ENCODE measurements at regions not wholly inside any gene's neighbourhood (a gene's known extent, or its start where the extent isn't known, plus 50 kb on each side); places are given as distances from the start of the nearest gene placed in this dataset.

DNA sequence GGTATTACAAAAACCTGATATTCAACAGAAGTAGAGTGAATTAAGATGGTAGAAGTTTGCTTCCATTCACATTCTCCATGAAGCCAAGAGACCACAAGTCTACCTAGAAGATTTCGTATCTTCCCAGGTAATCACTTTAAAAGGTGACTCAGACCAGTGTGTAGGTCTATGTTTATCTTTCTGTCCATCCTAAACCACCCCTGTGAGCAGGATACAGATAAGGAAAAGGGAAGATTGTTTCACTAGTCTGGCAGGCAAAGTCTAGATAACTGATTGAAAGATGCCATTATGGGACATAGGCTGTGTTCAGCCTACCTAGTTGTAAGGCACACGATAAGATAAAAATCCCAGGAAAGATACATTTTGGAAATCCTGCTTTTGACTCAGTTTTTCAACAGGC, 244.3 kb upstream of the NWD2 start:
- no peaks in the 10 kb centered on the region for H3K4me1 Mint-ChIP-seq
- no peak overlapping the region for H3K4me3 ChIP-seq (ENCODE audit: control extremely low read depth in 1 of 5, extremely low read depth in 1 of 5, insufficient read depth in 1 of 5, low read depth in 2 of 5, low read length in 4 of 5)
- TF ChIP-seq EZH2 (IDR thresholded peaks at IDR 0.05; ENCODE audit: borderline replicate concordance, insufficient read depth, low read depth, low read length, poor library complexity, severe bottlenecking) = no peak
- TF ChIP-seq CTCF (IDR thresholded peaks at IDR 0.05) = no peak
- no peak overlapping the region for H3K4me3 Mint-ChIP-seq
- H2AFZ ChIP-seq (ENCODE audit: insufficient read depth, low read depth, low read length, poor library complexity, severe bottlenecking) = no peak overlapping the region
- H4K20me1 ChIP-seq (ENCODE audit: control insufficient read depth, insufficient read depth, low read length, poor library complexity, severe bottlenecking) = no peaks in the 10 kb centered on the region
- CTCF ChIA-PET = no interaction called here
- no peaks in the 10 kb centered on the region for H3K4me1 ChIP-seq (ENCODE audit: control insufficient read depth in 2 of 2, insufficient read depth in 2 of 2, low read length in 2 of 2)
- no peaks in the 10 kb centered on the region for H3K9me3 Mint-ChIP-seq (ENCODE audit: insufficient read depth)
- DNase-seq (no peak), ATAC-seq (ENCODE audit: low read depth) (no peak)
- no peak overlapping the region for H3K9ac ChIP-seq (ENCODE audit: low read length)
- H3K4me2 ChIP-seq (replicated peaks; ENCODE audit: low read depth, low read length, poor library complexity, severe bottlenecking) = no peak overlapping the region
- no peaks in the 10 kb centered on the region for H3K27me3 Mint-ChIP-seq
- H3K27me3 ChIP-seq (replicated peaks in 1 of 4; ENCODE audit: control extremely low read depth in 1 of 4, control insufficient read depth in 3 of 4, insufficient read depth in 4 of 4, low read length in 3 of 4) = no peaks in the 10 kb centered on the region
- WGBS (ENCODE audit: insufficient coverage) = 100% methylated on average over 1 of the region's 2 CpGs
- POLR2A ChIA-PET = no interaction called here
- H3K9me3 ChIP-seq (ENCODE audit: control extremely low read depth in 1 of 3, control insufficient read depth in 2 of 3, insufficient read depth in 1 of 3, low read length in 2 of 3) = peaks cover 0 to under 1% (median 0%) of the 10 kb centered on the region in 3 donors
- no peak overlapping the region for H3K27ac Mint-ChIP-seq
- no peak overlapping the region for H3K27ac ChIP-seq (ENCODE audit: low read length in 2 of 2)
- no peaks in the 10 kb centered on the region for H3K36me3 ChIP-seq (replicated peaks in 1 of 2; ENCODE audit: control extremely low read depth in 1 of 2, control insufficient read depth in 1 of 2, extremely low read depth in 1 of 2, insufficient read depth in 2 of 2, low read length in 1 of 2)
- intact Hi-C loops (cut with micrococcal nuclease) = no loop called here
- no peaks in the 10 kb centered on the region for H3K79me2 ChIP-seq (ENCODE audit: control insufficient read depth, insufficient read depth, low read length)

GRCh38 chr4:37001688-37002436, 242.7 kb upstream of the NWD2 start:
- TF ChIP-seq EZH2 (IDR thresholded peaks at IDR 0.05; ENCODE audit: borderline replicate concordance, insufficient read depth, low read depth, low read length, poor library complexity, severe bottlenecking) (no peak), CTCF (IDR thresholded peaks at IDR 0.05) (no peak)
- Histone ChIP-seq H3K4me3 (ENCODE audit: control extremely low read depth in 1 of 5, extremely low read depth in 1 of 5, insufficient read depth in 1 of 5, low read depth in 2 of 5, low read length in 4 of 5) (no peak overlapping the region), H3K4me1 (ENCODE audit: control insufficient read depth in 2 of 2, insufficient read depth in 2 of 2, low read length in 2 of 2) (no peaks in the 10 kb centered on the region), H3K27ac (ENCODE audit: low read length in 2 of 2) (no peak overlapping the region), H3K36me3 (replicated peaks in 1 of 2; ENCODE audit: control extremely low read depth in 1 of 2, control insufficient read depth in 1 of 2, extremely low read depth in 1 of 2, insufficient read depth in 2 of 2, low read length in 1 of 2) (no peaks in the 10 kb centered on the region), H2AFZ (ENCODE audit: insufficient read depth, low read depth, low read length, poor library complexity, severe bottlenecking) (no peak overlapping the region), H3K4me2 (replicated peaks; ENCODE audit: low read depth, low read length, poor library complexity, severe bottlenecking) (no peak overlapping the region), H3K9me3 (ENCODE audit: control extremely low read depth in 1 of 3, control insufficient read depth in 2 of 3, insufficient read depth in 1 of 3, low read length in 2 of 3) (peaks cover 0 to 5% (median 0%) of the 10 kb centered on the region in 3 donors), H3K79me2 (ENCODE audit: control insufficient read depth, insufficient read depth, low read length) (no peaks in the 10 kb centered on the region), H4K20me1 (ENCODE audit: control insufficient read depth, insufficient read depth, low read length, poor library complexity, severe bottlenecking) (no peaks in the 10 kb centered on the region), H3K27me3 (replicated peaks in 1 of 4; ENCODE audit: control extremely low read depth in 1 of 4, control insufficient read depth in 3 of 4, insufficient read depth in 4 of 4, low read length in 3 of 4) (no peaks in the 10 kb centered on the region), H3K9ac (ENCODE audit: low read length) (no peak overlapping the region)
- intact Hi-C loops (cut with micrococcal nuclease) = no loop called here
- Mint-ChIP-seq H3K27me3 (no peaks in the 10 kb centered on the region), H3K4me3 (no peak overlapping the region), H3K27ac (no peak overlapping the region), H3K9me3 (ENCODE audit: insufficient read depth) (no peaks in the 10 kb centered on the region), H3K4me1 (no peaks in the 10 kb centered on the region)
- DNase-seq (no peak), ATAC-seq (ENCODE audit: low read depth) (no peak)
- ChIA-PET CTCF (no interaction called here), POLR2A (no interaction called here)
- 96% methylated on average over 15 of the region's 30 CpGs for WGBS (ENCODE audit: insufficient coverage)

Measured in B cell (primary cell).